ENCODE measurements at regions not wholly inside any gene's neighbourhood (a gene's known extent, or its start where the extent isn't known, plus 50 kb on each side); places are given as distances from the start of the nearest gene placed in this dataset.

DNA sequence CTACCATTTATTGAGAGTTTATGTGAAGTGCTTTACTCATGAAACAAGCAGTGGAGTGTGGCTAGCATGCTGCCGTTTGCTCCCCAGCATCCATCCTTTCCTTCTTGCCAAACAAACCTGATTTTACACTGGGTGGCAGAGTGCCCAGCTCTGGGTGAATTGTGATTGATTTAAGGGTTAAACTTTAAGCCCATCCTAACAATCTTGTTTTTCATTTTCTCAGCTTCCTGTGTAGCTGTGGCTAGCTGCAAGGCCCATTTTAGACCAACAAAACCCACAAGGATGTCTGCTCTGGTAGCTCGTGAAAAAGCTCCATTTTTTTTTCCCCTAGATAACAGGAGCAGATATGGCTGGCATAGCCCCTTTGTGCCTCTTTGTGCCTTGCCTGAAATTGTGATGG is 77.7 kb upstream of the KCNG1 start:
- DNase-seq (ENCODE audit: low spot score): no peak

GRCh38 chr20:51098284-51098810 is 75.4 kb upstream of the KCNG1 start:
- DNase-seq (ENCODE audit: low spot score): no peak

- no peak for DNase-seq (ENCODE audit: low spot score)
Measured at GRCh38 chr20:51097351-51098120, 74.6 kb upstream of the KCNG1 start.

DNA sequence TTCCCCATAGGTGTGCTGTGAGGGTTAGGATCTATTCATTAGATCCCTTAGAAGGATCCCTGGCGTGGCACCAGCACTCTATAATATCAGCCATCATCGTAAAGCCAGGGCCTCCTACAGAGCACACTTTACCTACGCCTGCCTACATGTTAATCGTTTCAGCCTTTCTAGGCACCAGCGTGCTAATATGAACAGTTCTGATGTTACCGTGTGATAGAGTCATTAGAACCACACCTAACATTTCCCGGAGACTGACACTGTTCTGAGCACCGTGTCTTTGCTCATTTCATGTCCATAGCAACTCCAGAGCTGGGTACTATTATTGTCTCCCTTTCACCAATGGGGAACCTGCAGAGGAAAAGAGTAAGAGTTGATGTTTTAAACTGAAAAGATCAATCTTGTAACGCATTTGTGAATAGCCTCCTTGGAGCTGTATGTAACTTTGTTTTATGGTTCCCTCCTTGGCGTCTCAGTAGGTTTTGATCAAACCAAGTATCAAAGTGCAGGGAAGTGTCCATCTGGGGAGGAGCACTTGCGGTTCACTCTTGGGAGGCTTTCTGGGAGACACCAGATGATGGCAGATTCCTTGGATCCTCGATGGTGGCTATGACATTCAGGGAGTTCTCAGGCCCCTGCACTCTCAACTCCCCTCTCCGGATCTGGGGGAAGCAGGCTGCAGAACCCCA is 73.8 kb upstream of the KCNG1 start:
- DNase-seq (ENCODE audit: low spot score): no peak

DNA sequence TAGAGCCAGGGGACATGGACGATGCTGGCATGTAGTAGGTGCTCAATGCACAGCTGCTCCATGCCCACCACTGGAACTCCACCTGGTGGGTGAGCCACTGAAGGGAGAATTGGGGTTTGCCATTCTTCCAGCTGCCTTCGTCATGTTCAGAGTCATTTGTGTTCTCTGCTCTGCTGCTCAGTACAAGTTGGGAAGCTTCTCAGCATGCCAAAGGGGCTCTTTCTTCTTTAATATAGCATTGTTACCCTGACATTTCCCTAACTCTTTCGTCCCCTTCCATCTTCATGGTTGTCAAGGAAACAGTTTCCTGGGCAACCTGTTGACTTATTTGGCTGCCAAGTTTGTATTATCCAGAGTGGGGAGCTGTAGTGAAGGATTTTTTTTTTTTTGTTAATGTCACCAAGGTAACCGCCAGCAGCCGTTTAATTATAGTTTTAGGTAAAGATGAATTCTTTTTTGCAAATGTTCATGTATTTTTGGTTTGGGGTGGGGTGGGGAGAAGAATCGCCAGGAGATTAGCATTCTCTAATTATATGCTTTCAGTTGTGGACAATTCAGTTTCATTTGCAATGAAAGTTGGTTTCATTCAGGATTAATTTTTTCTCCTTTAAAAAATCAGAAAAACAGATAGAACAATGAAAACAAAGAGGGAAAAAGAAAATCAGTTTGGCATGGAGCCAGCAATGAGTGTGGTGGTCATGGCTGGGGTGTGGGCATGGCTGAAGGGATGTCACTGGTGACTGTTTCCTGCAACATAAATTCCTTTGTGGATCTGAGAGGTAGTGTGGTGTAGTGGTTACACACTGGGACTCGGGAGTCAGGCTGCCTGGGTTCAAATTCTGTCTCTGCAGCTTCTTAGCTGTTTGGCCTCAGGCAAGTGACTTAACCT is 73.0 kb upstream of the KCNG1 start:
- peak; percentile 57 for DNase-seq (ENCODE audit: low spot score)

- DNase-seq (ENCODE audit: low spot score): peak; percentile 82
Measured at GRCh38 chr20:51094221-51094620, 71.3 kb upstream of the KCNG1 start.

GRCh38 chr20:51093240-51093763 is 70.4 kb upstream of the KCNG1 start:
- DNase-seq (ENCODE audit: low spot score): no peak

DNA sequence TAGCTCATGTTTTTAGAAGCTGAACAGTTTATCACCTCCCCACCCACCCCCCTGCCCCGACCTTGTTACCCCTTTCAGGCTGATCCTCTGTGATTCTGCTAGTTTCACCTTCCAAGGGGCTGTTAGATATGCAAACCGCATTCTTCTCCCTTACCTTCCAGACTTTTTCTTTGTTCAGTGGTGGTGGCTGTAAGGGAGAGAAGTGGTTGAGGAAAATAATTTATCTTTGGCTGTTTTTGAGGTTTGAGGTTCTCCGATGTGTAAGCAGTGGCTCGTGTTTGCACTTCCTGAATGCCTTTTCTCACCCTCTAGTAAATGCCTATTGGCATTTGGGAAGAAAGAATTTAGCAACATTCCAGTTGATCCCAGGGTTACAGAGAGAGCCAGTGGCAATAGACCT is 69.4 kb upstream of the KCNG1 start:
- DNase-seq (ENCODE audit: low spot score): no peak

DNA sequence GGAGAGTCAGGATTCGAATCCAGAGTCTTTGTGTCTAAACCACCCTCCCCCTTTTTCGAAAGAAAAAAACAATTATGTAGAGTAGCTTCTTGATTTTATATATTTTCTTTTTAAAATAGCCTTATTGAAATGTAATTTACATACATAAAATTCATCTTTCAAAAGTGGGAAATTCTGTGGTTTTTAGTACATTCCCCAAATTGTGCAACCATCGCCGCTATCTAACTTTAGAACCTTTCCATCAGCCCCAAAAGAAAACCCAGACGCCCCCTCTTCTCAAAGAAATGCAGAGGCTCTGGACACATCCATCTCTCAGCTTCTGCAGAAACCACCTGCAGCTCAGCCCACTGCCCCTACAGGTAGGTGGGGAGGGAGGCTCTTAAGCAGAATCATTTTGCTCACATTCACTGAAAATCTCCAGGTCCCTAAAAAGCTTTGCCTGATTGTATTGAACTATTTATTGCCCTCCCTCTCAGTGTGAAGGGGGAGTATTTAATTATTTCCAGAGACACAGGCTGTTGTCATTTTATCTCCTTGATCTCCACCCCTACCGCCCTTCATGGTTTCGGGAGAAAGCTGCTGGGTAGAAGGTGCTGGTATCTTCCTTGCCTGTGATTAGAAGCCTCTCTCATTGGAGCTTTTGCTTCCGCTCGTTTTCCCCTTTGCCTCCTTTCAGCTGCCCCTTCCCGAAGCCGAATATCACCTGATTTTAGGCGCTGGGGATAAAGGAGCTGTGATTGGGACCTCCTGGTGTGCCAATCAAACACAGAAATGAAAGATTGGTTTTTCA is 68.7 kb upstream of the KCNG1 start:
- DNase-seq (ENCODE audit: low spot score): peak; percentile 71

DNA sequence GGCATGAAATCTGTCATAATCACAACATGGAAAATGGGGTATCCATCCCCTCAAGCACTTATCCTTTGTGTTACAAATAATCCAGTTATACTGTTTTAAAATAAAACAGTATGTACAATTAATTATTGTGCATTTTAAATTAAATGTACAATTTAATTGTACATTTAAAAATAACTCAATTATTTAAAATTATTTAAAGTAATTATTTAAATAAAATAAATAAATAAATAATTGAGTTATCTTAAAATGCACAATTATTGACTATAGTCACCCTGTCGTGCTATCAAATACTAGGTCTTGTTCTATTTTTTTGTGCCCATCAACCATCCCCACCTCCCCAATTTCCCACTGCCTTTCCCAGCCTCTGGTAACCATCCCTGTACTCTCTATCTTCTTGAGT is 66.9 kb upstream of the KCNG1 start:
- DNase-seq (ENCODE audit: low spot score): no peak

GRCh38 chr20:51089272-51089781 is 66.4 kb upstream of the KCNG1 start:
- no peak for DNase-seq (ENCODE audit: low spot score)

DNA sequence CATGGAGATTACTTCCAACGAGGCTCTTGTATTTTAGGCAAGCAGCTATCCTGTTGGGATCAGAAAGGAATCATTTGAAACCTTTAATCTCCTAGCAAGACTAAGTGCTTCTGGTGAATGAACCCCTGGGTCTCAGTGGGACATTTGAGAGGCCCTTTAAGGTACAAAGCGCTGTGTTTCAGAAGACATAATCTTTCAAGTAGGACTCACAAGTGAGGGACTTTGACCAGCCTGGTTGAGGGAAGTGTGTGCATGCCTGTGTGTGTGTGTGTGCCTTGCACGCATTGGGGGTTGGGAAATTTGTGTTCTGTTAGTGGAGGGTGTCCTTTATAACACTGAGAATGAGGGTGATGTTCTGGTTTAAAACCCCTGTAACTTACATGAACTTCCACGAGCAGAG is 64.4 kb upstream of the KCNG1 start:
- DNase-seq (ENCODE audit: low spot score): no peak

DNA sequence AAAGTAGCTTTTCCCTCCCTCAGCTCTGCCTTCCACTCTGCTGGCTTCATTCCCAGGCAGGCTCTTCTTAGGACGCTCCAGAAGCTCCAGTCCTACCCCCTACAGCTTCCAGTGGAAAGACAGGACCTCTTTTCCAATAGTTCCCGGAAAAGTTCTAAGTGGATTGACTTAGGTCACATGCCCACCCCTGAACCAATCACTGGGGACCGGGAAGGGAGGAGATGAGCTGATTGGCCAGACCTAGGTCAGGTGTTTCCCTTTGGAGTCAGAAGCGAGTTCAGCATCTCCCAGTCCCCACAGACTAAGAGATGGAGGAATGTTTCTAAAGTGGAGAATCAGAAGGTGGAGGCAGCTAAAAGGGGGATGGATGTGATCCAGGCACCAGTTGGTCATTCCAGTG is 62.9 kb upstream of the KCNG1 start:
- DNase-seq (ENCODE audit: low spot score): no peak

DNA sequence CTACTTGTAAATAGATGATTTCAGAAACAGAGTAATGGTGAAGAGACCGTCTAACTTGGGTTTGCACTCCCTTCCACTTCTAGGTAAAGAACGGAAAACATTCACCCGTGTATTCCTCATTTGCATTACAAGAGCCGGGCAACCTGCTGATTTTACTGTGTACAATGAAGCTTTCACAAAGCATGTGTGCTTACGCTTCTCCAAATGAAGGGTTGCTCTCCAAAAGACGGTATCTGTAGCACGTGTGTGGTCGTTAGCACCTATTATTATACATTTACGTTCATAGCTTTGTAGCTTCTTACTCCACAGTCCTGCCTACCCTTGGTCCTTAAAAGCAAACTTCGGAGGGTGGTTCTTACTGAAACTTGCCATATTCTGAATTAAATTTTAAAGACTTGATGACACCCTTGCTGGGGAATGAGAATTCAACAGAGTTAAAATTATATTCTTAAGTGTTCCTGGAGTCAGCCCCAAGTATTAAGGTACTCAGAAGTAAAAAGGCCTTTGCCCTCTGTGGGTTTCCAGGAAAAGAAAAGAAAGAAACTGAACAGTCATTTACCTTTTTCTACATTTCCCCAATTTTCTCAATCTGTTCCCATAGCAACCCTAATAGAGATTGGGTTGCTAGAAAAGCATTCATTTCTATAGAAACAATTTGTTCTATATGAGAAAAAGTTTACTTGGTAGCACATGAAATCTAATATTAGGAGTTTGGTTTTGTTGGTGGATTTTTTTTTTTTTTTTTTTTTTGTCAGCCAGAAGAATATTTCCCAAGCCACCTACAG is 61.9 kb upstream of the KCNG1 start:
- no peak for DNase-seq (ENCODE audit: low spot score)

GRCh38 chr20:51083447-51083846 is 60.5 kb upstream of the KCNG1 start:
- DNase-seq (ENCODE audit: low spot score): no peak

GRCh38 chr20:51082988-51083387 is 60.1 kb upstream of the KCNG1 start:
- no peak for DNase-seq (ENCODE audit: low spot score)

- no peak for DNase-seq (ENCODE audit: low spot score)
Measured at GRCh38 chr20:51080516-51080915, 57.6 kb upstream of the KCNG1 start.

GRCh38 chr20:51079488-51079887 is 56.6 kb upstream of the KCNG1 start:
- no peak for DNase-seq (ENCODE audit: low spot score)

DNA sequence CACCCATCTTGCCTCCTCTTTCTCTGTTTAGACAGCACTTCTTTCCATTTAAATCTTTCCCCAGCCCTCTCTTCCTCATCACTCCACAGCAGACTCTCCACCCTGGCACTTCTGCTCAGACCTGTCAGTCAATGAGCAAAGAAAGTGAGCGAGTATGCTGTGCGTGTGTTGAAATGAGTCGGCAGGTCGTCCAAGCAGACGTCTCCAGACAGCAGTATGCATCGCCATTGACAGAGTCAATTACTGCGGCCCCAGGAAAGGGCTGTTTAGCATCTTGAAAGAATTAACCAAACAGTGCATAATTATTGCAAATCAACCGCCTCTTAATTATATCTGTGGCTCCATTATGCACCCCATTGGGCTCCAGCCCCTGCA is 54.8 kb upstream of the KCNG1 start:
- DNase-seq (ENCODE audit: low spot score): no peak

All from SK-N-DZ (cell line).